ENCODE measurements at regions not wholly inside any gene's neighbourhood (a gene's known extent, or its start where the extent isn't known, plus 50 kb on each side); places are given as distances from the start of the nearest gene placed in this dataset.

- FAIRE-seq: no peak
- no peak for DNase-seq (ENCODE audit: insufficient read length, low spot score)
Measured at GRCh38 chr22:49169074-49169744, 658.5 kb downstream of the BRD1 start.

GRCh38 chr22:49168219-49168813 is 659.4 kb downstream of the BRD1 start:
- no peak for TF ChIP-seq CTCF (IDR thresholded peaks at IDR 0.05; ENCODE audit: insufficient read depth, missing control alignments)
- no peak for DNase-seq (ENCODE audit: insufficient read length, low spot score)
- FAIRE-seq: no peak

More at GRCh38 chr22:49169074-49169744, 658.5 kb downstream of the BRD1 start:
- no peak for TF ChIP-seq CTCF (IDR thresholded peaks at IDR 0.05; ENCODE audit: insufficient read depth, missing control alignments)

GRCh38 chr22:49166746-49167145 is 660.9 kb downstream of the BRD1 start:
- no peak for TF ChIP-seq CTCF (IDR thresholded peaks at IDR 0.05; ENCODE audit: insufficient read depth, missing control alignments)
- no peak for DNase-seq (ENCODE audit: insufficient read length, low spot score)
- FAIRE-seq: no peak

- FAIRE-seq: no peak
Measured at GRCh38 chr22:49166211-49166610, 661.5 kb downstream of the BRD1 start.

GRCh38 chr22:49164773-49165320 is 662.8 kb downstream of the BRD1 start:
- FAIRE-seq (no peak), DNase-seq (ENCODE audit: insufficient read length, low spot score) (no peak)
- TF ChIP-seq CTCF (IDR thresholded peaks at IDR 0.05; ENCODE audit: insufficient read depth, missing control alignments): no peak

More at GRCh38 chr22:49166211-49166610, 661.5 kb downstream of the BRD1 start:
- no peak for DNase-seq (ENCODE audit: insufficient read length, low spot score)
- TF ChIP-seq CTCF (IDR thresholded peaks at IDR 0.05; ENCODE audit: insufficient read depth, missing control alignments): no peak

- no peak for TF ChIP-seq CTCF (IDR thresholded peaks at IDR 0.05; ENCODE audit: insufficient read depth, missing control alignments)
- FAIRE-seq (no peak), DNase-seq (ENCODE audit: insufficient read length, low spot score) (no peak)
Measured at GRCh38 chr22:49163960-49164690, 663.5 kb downstream of the BRD1 start.

Data from D721Med (cell line).